Left lobe of liver (tissue), 2 donors: ENCODE measurements at regions not wholly inside any gene's neighbourhood (a gene's known extent, or its start where the extent isn't known, plus 50 kb on each side); places are given as distances from the start of the nearest gene placed in this dataset.
"Not testable (repeated sequence)": the region's sequence is repeated elsewhere in the genome, so short reads cannot be mapped to it uniquely, and the experiment has no call there.

Experiments used
- ATAC-seq: fragments of 200-7000 bp; cut with Tn5 transposase; one replicate; pipeline ENCODE4 v1.9.1; 2020; ENCODE audit warnings: mild to moderate bottlenecking, moderate library complexity
- DNase-seq: peaks from one replicate; pipeline ENCODE4 v3.0.0-alpha.2; 2020; ENCODE audit warnings: low spot score
- donor health status: DM: no; HTN: no; CAD: no; lungs with moderate emphysema.
- donor health status: DM: no; HTN: yes; CAD: no.

DNA sequence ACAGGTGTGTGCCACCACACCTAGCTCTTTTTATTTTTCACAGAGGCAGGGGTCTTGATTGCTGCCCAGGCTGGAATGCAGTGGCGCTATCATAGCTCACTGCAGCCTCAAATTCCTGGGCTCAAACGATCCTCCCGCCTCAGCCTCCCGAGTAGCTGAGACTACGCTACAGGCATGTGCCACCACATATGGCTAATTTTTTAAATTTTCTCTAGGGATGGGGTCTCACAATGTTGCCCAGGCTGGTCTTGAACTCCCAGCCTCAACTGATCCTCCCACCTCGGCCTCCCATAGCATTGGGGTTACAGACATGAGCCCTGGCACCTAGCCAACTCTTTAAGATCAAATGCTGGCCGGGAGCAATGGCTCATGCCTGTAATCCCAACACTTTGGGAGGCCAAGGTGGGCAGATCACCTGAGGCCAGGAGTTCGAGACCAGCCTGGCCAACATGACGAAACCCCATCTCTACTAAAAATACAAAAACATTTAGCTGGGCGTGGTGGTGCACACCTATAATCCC lies 50.6 kb upstream of the MYL10 start:
- not testable (repeated sequence) for ATAC-seq, DNase-seq

DNA sequence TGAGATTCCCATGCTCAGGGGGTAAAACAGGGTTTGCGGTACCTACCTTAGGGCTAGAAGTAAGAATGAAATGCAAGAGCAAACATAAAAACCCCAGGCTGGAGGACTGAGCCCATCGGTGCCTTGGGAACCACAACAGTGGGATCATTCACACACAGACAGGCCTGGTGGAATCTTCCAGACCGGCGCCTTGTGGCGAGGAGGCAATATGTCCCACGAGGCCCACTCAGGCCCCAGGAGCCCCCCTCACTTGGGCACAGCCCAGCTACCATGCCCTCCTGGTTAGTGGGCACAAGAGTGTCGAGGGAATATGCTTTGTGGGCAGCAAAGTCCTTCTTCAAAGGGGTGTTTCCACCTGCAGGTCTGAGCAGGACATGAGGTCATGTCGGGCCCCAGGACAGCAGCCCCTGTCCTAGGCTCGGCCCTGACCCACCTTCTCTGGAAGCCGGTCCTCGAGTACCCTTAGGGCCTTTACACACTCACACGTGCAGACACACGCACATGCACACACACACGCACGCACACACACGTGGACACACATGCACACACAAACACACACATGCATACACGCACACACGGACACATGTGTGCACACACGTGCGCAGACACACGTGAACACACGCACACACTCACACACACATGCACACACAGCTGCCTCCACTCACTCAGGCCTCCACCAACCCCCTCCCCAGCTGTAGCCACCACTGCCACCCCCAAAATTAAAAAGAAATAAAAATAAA lies 51.5 kb upstream of the MYL10 start:
- no peak for DNase-seq
- no peak for ATAC-seq

DNA sequence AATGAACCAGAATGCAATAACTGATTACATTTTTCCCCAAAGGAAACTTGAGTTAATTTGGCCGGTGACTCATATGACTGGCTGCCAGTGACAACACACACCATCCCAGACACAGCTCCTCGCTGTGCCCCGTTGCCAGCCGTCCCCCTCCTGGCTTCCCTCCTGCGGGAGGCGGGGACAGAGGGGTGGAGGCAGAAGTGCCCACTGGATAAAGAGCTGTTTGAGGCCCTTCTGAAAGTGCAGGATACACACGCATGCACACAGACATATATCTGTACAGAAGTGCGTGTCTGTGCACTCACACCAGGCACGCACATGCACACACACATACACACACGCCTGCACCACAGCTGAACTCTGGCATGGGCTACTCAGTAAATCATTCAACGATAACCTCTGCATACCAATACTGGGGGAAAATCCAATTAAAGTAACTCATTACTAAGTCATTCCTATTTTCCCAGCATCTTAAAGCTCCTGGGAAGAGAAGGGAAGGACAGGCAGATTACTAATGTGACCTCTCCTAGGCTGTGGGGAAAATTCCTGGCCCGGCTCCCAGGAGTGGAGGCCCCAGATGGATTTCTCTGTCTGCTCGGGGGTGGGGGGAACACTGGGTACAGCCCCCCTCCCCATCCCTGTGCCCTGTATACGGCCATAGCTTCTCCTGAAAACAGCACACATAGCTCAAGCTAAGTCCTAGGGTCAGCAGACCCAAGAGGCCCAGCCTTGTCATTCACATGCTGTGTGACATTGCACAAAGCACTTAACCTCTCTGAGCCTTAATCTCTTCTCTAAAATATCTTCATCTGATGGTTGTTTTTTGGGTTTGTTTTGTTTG lies 52.3 kb upstream of the MYL10 start:
- peak; percentile 52 for DNase-seq
- peak; percentile 72 for ATAC-seq

DNA sequence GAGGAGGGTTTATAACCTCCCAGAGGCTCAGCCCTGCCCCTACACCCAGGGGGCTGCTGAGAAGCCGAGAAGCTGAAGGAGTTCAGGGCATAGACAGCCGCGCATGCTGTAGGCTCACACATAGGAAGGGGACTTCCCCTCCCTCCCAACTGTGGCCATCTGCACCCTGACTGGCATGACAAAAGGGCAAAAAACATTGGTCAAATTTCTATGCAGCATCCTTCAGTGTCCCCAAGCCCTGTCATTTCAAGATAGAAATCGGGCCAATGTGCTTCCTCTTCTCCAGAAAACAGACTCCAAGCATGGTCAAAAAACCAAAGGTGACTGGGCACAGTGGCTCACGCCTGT lies 55.9 kb upstream of the MYL10 start:
- no peak for DNase-seq
- no peak for ATAC-seq

DNA sequence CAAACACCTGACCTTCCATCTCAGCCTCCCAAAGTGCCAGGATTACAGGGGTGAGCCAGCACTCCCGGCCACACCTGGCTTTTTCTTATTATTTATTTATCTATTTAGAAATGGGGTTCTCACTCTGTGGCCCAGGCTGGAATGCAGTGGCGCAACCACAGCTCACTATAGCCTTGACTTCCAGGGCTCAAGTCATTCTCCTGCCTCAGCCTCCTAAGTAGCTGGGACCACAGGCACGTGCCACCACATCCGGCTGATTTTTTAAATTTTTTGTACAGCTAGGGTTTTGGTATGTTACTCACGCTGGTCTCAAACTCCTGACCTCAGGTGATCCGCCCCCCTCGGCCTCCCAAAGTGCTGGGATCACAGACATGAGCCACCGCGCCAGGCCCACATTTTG lies 56.9 kb upstream of the MYL10 start:
- no peak for ATAC-seq
- DNase-seq = no peak

DNA sequence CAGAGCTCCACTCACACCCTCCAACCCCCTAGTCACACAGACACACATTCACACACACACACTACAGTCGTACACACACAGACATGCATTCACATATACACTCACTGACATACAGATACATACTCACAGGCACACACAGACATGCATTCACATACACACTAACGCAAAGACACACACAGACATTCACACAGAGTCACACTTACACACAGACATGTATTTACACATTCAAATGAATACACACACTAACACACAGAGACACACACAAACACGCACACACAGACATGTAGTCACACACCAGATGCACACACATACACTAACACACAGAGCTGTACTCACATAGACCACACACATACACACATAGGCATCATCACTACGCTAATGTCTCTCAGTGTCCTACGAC lies 58.0 kb upstream of the MYL10 start:
- no peak for DNase-seq
- no peak for ATAC-seq

DNA sequence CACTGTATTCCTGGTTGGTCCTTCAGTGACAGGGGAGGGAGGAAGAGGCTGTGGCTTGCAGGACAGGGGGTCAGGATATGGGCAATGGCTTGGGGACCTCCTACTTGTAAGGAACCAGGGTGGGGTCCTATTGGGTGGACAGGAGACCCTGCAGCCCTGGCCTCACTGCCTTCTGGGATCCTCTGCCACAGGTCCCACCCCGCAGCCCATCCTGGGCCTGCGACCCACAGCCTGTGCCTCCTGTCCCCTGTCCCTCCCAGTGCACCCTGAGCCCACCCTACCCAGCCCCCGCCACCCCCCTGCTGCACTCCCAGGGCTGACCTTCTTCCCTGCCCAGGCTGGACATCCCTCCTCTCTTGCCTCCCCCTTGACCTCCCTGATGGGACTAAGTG lies 58.7 kb upstream of the MYL10 start:
- DNase-seq = no peak
- no peak for ATAC-seq

DNA sequence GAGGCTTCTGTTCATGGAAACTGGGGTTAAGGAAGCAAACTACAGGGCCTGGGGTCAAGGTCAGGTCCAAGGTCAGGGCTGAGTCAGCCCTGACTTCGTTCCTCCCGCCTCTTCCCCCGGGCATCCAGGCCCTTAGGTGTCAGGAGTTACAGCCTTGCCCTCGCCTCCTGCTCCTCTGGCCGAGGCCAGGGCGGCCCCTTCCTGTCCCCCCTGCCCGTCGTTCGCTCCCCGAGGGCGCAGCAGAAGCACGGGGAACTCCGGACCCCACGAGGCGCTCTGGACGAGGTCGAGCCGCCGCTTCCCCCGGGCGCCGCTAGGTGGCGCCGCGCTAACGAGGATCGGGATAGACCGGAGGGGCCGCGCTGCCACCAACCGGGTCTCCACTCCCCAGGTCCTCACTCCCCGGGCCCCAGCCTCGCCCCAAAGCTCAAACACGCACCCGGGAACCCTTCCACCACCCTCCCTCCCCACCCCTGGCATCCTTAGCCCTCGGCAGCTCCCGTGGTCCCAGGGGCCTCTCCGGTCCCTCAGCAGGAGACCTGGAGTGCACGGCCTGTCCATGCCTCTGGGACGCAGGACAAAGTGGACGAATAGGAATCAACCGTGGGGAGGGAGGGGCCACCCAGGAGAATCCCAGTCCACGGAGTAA lies 59.2 kb upstream of the MYL10 start:
- ATAC-seq (peak; percentile 89), DNase-seq (peak; percentile 80)

DNA sequence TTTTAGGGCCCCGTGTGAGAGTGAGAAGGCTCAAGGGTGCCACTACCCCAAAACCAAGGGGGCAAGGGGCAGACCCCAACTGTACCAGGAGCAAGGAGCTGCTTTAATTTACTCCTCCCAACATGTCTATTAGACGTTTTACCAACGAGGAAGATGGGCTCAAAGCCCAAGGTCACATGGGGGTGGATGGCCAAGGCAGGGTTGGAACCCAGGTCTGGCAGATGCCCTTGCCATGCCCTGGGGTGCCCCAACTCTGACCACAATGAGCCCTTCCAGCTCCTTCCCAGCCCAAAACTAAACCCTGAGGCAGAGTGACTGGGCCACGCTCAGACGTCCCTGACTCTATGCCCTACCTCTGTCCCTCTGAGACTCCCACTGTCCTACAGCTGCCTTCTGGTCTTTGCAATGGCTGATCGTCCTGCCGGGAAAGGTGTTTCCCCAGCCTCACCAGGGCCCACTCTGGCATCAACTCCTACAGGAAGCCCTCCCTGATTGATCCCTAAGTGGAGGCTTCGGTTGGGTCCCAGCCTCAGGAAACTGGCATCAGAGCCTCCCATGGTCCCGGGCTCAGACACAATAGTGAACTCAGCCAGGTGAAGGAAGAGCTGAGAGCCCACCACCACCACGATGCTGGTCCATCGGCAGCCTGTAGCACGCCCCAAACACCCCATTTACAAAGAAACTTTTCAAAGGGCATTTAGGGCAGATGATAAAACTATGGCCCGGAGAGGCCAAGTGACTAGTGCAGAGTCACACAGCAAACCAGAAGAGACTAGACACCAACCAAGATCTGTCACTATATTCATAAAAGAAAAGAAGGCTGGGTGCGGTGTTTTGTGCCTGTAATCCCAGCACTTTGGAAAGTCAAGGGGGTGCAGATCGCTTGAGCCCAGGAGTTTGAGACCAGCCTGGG lies 60.2 kb upstream of the MYL10 start:
- DNase-seq = no peak

DNA sequence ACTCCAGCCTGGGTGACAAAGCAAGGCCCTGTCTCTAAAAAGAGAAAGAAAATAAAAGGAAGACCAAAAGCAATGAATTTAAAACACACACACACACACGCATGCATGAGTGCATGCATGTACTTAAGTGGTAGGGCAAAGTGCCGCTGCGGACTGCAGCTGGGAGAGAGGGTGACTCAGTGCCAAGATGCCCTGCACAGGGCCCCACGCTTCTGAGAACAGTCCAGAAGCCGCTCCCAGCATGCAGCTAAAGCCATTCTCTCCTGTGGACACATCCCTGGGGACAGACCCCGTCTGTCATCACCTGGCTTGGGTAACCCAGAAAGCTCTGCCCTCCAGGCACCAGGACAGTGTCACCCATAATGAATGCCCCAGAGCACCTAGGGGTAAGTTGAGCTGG lies 61.0 kb upstream of the MYL10 start:
- DNase-seq (no peak), ATAC-seq (no peak)

More for the DNA sequence above, 60.2 kb upstream of the MYL10 start:
- ATAC-seq = no peak

DNA sequence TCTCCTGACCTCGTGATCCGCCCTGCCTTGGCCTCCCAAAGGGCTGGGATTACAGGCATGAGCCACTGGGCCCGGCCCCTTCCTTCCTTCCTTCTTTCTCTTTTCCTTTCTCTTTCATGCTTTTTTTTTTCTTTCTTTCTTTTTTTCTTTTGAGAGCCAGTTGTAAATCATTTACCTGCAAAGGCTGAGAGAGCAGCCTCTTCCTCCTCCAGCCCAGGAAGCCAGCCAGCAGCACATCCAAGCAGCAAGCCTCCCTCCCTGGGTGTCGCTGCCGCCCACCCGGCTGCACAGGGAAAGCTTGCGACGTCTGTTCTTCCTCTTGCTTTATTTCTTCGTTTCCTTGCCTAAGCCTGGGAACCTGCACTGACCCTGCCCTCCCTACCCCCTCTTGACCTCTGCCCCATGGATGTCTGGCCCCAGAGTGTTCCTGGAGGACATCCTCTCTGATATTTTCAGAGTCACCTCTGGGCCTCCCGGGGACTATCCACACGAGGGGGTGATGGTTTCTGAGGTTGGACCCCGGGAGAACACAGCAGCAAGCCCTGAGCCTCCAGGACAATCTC lies 62.8 kb upstream of the MYL10 start:
- ATAC-seq (peak; percentile 65), DNase-seq (no peak)

DNA sequence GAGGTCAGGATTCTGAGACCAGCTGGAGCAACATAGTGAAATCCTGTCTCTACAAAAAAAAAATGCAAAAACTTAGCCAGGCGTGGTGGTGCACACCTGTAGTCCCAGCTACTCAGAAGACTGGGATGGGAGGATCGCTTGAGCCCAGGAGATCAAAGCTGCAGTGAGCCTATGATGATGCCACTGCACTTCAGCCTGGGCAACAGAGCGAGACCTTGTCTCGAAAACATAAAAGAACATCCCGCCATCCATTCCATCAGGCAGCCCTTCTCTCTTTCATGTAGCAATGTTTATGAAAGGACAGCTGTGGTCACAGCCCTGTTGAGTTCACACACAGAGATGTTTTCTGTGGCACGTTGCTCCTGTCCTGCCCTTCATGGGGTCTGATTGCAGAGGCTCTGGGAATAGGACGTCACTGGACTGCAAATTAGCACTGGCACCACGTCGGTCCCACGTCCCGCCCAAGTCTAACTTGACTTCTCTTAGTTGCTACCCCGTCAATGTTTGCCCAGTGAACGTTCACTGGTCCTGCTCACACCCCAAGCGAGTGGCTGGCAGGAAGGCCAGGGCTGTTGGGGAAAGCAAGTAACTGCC lies 64.5 kb upstream of the MYL10 start:
- no peak for DNase-seq
- ATAC-seq = no peak

DNA sequence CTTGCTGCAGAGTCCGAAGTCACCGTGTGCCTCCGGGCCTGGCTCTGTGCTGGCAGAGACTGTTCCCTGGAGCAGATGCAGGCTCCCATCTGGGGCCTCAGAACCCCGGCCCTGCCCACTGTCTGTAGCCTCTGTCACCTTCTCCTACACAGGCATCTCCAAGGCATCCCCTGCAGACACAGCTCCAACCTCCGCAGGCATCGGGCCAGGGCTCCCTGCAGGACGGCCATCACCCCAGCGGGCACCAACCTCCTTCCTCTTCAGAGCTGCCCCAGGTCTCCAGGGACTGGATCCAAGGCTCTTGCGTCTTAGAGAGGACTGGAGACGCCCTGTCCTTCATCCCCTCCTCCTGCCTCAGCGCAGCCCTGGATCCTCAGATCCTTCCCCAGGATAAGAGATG lies 69.9 kb upstream of the MYL10 start:
- DNase-seq = no peak
- no peak for ATAC-seq

DNA sequence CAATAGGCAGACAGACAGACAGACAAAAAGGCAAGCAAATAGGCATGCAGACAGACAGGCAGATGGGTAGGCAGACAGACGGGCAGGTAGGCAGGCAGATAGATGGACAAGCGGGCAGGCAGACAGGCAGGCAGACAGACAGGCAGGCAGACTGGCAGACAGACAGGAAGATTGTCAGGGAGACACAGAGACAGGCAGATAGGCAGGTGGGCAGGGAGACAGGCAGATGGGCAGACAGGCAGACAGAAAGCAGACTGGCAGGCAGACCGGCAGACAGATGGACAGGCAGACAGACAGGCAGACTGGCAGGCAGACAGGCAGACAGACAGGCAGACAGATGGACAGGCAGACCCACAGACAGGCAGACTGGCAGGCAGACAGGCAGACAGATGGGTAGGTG lies 70.3 kb upstream of the MYL10 start:
- ATAC-seq (no peak), DNase-seq (no peak)

DNA sequence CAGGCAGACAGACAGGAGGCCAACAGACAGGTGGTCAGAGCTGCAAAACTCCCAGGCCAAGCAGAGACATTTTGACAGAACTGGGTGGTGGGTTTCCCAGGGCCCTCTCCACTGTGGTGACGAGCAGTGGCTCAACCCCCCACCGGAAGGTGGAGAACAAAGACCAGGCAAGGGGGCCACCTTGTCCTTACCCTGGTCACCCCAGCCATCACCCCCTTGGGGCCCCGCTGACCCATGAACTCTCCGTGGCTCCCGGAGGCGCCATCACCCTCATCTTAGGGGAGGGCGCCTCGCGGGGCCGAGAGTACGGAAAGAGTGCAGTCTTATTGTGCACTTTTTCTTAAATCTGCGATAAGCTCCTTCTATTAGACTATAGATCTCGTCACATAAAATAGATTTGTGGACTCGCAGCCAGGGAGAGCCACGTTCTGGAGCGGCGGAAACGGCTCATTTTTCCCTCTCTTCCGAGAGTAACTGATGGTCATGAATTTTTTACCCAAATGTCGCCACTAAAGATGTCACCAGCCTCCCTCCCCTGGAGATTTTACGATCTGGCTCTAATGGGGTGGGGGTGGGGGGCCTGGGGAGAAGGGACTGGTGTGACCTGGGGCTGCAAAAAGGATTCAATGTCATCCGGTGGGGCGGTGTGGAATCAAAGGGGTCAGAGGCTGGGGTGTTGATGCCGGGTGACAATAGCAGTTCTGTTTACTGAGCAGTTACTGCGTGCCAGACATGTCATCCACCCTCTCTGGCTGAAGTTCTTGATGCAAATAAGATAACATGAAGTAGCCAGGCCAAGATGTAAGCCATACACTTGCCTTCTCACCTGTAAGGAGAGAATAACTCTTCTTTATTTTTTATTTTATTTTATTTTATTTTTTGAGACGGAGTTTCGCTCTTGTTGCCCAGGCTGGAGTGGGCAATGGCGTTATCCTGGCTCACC lies 71.1 kb upstream of the MYL10 start:
- DNase-seq = no peak

DNA sequence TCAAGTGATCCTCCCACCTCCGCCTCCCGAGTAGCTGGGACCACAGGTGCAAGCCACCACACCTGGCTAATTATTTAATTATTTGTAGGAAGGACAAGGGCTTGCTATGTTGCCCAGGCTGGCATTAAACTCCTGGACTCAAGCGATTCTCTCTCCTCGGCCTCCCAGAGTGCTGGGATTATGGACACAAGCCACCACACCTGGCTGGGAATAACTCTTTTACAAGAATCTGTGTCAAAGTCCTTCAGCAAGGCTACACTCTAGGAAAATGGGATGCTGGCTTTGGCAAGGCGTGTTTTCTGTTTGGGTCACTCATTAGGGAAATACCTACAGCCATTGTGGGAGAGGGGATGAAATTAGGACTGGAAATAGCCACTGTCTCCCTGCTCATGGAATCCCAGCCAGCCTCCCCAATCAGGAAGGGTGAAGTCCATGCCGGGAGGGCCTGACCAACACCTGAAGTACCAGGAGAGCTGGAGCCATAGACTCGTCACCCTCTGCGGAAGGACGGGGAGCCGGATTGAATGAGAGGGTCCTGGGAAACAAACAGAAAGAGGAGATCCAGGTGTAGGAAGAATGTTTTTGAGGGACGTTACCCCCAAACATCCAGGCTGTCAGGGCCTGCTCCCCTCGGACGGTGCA lies 72.2 kb upstream of the MYL10 start:
- no peak for DNase-seq

More for the DNA sequence above, 71.1 kb upstream of the MYL10 start:
- no peak for ATAC-seq

DNA sequence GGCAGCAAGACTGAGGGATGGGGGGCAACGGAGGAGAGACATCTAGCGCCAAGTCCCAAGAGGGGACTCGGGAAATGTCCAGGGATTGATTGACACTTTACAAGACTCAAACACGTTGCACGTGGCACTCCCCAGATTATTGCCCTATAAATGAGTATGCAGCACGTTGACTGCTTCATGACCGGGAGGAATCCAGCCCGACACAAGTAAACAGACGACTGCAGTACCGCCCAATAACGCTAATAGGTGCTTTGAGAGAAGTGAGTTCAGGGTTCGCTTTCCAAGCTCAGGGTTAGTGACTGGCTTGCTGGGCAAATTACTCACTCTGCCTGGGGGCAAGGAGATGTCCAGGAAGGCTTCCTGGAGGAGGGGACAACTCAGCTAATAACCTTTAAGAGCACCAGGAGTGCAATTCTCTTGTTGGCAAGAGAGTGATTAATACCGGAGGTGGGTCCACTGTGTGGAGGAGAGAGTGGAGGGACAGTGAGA lies 73.3 kb upstream of the MYL10 start:
- ATAC-seq (peak; percentile 52), DNase-seq (no peak)

More for the DNA sequence above, 72.2 kb upstream of the MYL10 start:
- ATAC-seq = no peak

DNA sequence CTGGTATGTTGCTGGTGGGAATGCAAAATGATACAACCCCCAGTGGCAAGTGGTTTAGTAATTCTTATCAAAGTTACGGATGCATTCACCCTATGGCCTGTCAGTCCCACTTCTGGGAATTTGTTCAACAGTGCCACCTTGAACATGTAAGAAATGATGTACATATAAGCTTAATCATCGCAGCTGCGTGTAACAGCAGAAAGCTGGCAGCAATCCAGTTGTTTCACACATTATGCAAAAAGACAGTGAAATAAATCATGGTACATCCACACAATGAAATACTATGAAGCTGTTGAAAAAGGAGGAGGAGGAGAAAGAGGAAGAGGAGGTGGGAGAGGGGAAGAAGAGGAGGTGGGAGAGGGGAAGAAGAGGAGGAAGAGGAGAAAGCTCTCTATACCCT lies 76.2 kb upstream of the MYL10 start:
- ATAC-seq (no peak), DNase-seq (no peak)
